HG03159 (cell line): ENCODE measurements at regions not wholly inside any gene's neighbourhood (a gene's known extent, or its start where the extent isn't known, plus 50 kb on each side); places are given as distances from the start of the nearest gene placed in this dataset.

ENCODE experiments used
- ATAC-seq: cut with Tn5 transposase; IDR thresholded peaks from one replicate; pipeline ENCODE4 v1.9.1; 2021; ENCODE audit warnings: mild to moderate bottlenecking, moderate library complexity; ENCODE audit not compliant: unreplicated experiment

DNA sequence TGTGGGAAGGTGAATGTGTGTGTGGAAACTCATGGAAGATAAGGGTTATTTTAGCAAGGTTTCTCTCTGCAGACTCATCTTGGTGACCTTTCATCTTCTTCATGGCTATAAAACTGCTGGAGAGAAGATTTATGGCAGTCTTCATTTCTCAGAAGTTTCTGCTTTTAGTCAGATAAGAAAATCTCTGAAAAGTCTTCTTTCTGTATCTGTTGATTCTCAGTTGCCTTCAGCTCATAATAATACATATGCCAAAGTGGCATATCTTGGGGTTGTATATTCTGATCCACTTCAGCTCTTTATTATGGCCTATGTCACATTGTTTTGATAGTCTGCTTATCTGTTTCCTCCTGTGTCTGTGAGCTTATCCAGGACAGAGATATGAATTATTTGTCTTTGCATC, 143.3 kb upstream of the TMTC4 start:
- no peak for ATAC-seq

DNA sequence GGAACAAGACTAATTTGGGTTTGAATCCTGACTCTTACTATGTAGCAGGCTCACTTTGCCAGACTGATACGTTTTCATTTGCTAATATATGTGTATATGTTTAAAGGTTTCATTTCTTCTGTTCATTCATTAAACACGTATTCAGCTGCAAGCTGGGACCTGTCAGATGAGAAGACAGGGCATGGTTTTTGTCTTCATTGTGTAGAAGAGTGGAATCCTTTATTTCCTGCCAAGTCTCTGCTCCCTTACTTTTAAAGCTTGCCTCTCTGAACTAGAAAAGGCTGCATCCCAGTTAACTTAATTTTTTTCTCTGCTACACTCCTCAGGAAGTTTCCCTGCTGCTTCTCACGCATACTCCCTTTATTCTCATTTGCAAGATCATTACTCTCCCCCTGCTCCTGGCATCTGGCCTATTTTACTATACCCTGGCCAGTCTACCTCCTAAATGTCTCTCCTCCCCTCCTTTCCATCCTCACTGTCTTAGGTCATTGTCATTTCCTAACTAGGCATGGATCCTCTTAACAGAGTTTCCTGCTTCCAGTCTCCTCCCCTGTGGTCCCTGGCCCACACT, 141.0 kb upstream of the TMTC4 start:
- no peak for ATAC-seq

DNA sequence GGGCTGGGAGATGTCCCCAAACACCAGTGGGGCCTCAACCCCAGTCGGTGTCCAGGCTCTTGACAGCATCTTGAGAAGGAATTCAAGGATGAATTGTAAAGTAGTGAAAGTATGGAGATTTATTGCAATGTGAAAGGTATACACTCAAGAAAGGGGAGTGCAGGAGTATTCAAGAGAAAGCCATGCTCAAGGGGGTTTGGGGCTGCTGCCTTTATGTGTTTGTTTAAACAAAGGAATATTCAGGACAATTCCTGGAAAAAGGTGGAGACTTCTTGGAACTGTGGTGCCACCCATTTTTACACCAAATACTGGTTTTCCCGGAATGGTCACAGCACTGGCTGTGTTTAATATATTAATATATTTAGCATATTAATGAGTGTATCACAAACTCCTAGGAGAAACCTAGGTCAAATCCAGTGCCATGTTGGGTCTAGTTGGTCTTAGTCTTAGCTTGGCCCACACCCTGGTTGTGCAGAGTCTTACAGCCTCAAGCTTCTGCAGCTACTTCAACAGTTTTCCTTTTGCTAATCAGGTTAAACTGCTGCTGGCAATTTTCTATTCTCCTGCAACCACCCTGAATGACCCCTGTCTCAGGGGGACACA, 138.5 kb upstream of the TMTC4 start:
- no peak for ATAC-seq

DNA sequence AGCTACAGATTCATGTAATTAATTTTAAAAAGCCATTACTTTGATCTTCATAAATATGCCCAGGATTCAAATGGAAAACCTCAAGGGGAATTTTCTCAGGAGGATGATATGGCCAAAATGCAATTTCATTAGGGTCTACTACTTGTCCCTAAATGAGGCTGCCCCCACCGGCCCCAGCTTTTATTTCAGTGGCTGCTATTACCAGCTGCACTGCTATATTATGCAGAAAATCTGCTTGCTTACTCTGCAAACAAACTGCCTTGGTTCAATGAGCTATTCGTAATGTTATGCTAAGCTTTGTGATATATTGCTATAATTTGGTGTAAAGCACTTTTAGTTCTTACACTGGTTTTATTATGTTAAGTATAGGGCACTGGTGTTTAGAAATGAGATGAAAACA, 137.3 kb upstream of the TMTC4 start:
- ATAC-seq = no peak

DNA sequence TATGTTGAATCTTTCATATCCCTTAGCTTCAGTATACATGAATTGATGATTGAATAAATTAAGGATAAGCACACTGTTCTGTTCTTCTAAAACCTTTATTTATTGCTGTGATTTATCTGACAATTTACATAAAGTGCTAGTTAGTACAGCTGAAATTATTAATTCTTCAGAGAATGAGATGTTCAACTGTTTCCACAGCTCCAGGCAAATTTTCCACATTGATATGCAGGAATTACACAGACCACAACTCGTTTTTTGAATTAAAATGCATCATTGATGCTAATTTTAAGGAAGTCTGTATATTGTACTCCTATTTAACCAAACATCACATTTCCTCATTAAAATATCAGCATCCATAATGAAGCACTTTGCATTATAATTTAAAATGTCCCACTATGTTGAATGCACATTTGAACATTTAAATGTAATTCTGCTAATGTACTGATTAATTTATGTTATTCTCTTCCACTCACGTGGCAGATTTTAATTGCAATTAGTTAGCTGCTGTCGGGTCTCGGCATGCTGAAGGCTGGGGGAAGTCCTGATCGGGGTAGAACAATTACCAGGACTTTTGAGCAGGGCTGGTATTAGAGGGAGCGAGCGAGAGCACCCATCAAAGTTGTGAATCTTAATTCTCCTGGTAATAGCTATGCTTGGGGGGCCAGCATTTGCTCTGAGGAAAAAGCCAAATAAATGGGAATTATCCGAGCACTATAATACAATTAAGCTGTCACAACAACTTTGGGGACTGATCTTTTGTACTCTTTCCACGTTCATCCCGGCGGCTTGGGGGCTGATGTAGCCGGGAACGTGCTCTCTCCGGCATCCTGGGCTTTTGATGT, 136.7 kb upstream of the TMTC4 start:
- ATAC-seq = no peak

DNA sequence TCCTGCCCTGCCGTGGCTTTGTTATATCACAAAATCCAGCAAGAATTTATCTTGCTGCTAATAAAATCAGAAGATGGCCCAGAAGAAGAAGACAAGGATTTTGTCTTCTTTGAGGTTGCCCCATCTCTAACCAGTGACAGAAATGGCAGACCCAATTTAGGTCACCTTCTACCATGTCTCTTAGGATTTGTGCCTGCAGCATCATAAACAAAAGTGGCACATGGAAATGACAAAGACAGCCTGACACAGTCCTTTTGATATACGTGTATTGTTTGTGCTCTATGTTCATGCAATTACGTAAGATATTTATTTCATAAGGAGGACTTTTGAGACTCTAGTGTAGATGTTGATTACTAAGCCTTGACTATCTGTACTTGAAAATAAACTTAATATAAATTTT, 135.9 kb upstream of the TMTC4 start:
- no peak for ATAC-seq

DNA sequence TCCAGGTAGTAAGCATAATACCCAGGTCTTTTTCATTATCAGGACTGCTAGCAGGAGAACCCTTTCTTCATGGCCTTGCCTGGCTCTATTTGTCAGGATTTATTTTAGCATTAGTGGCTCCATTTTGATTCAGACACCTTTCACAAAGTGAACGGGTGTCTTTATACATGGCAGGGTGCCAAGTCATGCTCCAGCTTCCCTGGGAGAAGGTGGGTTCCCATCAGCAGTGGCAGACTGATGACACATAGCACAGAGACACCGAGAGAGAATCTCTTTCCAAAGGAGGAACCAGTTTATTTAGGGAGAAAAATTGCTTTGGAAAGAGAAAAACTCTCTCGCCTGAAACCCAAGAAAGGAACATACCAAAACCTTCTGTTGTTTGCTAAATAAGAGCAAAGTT, 135.3 kb upstream of the TMTC4 start:
- ATAC-seq = no peak

DNA sequence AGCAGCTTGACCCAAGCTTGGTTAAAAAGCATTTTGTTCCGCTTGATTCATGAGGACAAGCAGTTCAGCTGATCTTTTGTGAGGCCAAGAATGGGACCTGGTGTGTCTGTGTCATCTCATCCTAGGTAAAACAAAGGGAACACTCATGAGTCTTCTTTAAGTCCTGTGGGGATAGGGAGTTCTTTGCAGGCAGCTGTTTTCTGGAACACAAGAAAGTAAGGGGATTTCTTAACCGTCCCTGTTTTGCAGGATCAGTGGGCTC, 134.5 kb upstream of the TMTC4 start:
- no peak for ATAC-seq

DNA sequence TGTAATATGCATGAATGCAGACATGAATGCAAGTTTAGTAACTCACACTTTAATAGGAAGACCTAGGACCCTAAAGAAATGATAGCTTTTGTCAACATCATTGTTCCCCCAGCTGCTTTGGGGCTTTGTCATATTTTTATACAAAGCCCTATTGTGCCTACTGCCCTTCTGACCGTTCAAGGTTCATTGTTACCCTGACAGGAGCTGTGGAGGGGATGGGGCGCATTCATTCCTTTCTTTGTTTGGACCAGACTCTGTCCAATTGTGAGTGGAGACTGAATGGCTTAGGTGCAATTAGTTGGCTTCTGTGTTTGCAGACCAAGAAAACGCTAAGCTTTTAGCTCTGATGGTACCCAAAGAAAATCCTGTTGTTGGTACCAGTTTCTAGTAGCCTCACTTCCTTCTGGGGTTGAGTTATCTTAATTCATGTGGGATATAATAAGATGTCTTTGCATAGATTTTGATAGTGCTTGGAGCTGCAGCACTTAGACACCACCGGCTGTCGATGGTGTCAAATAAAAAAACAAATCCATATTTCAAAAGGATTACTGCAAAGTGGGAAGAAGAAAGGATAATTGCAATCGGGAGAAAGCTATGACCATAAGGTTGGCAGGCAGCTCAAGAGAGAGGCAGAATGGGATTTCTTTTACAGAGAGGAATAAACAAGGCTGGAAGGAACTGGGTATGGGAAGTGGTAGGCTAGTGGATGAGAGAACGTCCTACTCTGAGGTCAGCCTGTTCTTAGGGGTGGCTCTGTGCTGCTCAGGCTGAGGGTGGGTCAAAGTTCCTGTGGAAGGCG, 133.9 kb upstream of the TMTC4 start:
- no peak for ATAC-seq

DNA sequence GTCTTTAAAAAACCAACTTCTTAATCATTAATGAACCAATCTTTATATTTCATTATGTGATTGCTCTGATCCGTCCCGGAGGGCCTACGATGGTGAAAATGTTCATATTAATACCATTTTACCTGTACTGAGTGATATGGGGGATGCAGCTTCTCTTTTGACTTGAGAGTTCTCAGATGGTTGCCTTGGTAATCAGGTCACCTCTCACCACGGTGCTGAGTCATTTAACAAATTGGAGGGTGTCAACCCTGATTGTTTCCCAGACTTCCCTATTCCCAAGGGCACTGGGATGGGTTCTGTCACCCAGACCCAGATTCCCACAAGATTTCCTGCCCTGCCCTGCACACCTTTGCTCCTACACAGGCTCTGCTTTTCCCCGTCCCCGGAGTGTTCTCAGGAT, 128.5 kb upstream of the TMTC4 start:
- no peak for ATAC-seq

DNA sequence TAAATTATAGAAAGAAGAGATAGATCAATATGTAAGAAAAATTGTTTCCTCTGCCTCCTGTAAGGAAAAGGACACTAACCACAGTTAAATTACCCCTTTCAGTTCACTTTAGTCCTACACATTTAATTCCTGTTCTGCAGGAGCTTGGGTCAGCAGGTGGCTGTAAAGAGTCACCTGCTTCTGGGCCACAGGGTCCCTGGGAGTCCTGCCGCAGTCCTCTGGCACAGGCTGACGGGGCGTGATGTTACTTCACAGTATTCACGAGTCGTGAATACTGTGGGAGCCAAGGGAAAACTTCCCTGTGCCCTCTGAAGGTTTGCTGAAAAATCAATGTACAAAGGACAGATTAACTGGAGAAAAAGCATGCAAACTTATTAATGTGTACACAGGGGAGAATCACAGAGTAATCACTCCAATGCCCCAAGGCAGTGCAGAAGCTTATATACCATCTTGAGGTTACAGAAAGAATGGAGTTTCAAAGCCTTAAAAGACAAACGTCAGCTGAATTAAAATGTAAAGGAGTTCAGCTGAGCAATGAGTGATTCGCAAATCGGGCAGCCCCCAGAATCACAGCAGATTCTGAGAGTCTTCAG, 125.8 kb upstream of the TMTC4 start:
- no peak for ATAC-seq

DNA sequence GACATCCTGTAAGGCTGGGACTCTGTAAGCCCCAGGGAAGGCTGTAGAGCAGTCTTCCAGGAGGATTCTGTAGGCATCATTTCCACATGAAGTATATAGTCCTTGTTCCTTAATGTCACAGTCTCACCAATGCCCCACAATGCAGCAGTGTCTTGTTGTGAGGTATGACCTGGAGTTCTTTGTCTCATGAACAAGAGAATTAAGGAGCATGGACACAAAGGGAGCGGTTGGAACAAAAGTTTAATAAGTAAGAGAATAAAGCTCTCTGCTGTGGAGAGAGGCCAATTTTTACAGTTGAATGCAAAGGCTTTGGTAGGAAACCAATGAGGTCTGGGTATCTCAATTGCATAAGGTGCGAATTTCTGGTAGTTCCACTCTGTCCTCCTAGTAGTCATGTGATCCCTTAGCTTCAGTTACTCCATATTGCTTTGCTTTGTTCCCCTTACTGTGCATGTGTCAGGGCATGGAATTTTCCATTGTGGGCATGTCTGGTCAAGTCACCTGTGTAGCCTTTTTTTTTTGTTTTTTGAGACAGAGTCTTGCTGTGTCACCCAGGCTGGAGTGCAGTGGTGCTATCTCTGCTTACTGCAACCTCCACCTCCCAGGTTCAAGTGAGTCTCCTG, 124.3 kb upstream of the TMTC4 start:
- no peak for ATAC-seq

DNA sequence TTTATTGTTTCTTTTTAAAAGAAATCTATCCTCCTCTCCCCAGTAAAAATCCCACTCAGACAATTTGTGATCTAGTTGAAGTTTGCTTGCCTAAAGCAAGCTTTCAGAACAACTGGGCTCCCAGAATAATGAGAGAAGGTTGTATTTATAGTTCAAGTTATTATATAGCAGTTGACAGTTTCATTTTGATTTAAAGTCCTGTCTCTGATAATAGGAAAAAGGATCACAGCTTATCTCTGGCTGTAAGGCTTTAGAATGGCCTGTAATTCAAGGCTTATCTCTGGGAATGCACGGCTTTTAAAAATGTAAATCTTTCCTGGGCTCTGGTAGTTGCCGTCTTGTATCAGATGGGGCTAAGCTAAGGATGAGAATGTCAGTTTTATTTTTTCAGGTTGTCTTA, 123.3 kb upstream of the TMTC4 start:
- ATAC-seq = no peak

DNA sequence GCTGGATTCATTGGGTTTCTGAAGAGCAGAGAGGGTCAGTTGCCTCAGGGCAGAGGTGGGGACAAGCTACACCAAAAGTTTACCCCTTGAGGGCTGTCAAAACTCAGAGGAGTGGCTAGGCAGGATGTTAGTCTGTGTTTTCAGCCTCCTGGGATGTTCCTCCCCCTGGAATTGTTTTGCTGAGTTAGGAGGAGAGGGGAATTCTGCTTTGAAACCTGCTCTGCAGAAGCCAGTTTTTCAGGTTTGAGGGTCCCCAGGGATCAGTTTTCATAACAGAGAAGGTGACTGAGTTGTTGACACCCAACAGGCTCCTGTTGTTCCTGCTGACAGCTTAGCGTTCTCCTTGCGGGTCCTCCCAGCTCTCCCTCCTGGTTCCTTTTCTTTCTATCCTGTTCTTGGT, 121.9 kb upstream of the TMTC4 start:
- ATAC-seq = no peak

DNA sequence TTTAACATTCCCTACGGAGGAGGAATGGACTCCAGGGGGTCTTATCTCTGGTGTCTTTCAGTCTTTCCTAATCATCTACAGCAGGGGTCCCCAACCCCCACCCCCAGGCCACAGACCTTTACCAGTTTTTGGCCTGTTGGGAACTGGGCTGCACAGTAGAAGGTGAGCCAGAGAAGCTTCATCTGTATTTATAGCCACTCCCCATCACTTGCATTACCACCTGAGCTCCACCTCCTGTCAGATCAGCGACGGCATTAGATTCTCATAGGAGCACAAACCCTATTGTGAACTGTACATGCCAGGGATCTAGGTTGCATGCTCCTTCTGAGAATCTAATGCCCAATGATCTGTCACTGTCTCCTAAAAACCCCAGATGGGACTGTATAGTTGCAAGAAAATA, 120.0 kb upstream of the TMTC4 start:
- no peak for ATAC-seq

DNA sequence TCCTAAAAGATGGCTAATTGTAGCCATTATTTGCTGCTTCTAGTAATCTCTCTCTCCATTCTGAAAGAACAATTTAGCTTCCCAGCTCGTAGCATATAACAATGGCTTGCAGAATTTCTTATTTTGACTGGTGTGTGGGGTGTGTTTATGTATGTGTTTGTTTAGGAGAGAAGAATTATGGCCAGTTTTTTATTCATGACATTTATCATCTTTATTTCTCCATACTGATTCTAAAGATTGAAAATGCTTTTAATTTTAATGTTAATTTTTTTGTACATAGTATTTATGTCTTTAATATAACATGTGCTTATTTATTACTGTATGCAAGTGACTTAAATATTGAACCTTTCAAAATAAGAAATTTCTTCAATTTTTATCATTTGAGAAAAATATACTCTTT, 115.8 kb upstream of the TMTC4 start:
- no peak for ATAC-seq

DNA sequence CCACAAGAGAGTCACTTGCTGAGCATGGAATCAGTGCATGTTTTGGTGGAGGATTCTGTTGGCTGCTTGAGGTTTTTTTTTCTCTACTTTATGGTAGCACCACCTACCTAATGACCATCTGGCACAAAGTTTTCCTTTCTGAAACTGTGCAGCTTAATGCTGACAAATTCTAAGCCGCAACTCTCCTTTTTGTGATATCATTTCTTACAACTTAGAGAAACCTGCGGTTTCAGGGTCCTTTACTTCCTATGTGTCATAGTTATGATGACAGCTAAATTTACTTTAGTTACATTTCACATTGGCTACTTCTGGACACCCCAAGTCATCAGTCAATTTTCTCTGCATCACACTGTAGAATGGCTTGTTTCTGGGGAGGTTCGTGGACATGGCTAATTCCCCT, 115.4 kb upstream of the TMTC4 start:
- peak; percentile 93 for ATAC-seq

DNA sequence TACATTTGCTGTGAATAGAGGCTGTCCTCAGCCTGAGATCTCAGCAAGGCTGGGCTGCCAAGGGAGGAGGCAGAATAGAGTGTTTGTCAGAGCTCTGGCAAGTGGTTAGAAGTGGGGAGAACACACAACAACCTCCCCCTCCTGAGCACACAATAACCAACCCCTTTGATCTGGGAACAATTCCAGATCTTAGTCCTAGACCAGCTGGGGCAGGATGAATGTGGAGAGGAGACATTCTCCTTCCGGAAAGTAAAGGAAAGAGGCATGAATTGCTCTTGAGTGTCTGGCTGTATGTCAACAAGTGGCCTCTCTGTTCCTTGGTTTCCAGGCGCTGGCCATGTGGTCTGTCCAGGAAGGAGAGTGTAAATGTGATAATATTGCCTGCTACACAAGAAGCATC, 114.9 kb upstream of the TMTC4 start:
- ATAC-seq = peak; percentile 8

DNA sequence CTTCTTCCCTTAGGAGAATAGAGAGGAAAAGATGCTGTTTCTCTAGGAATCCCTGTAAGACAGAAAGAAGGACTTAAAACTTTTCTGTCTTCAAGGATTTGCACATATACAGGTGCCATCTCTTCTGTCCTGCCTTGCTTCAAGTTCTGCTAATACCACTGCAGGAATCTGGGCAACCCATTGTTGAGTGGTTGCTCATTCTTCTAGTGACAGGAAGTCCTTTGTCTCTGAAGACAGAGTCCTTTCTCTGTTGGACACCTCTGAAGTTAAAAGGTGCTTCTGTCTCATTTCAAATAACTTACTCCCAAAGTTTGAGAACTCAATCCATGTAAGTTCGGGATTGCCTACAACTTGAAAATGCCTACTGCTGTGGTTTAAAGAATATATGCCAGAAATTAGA, 114.4 kb upstream of the TMTC4 start:
- no peak for ATAC-seq

DNA sequence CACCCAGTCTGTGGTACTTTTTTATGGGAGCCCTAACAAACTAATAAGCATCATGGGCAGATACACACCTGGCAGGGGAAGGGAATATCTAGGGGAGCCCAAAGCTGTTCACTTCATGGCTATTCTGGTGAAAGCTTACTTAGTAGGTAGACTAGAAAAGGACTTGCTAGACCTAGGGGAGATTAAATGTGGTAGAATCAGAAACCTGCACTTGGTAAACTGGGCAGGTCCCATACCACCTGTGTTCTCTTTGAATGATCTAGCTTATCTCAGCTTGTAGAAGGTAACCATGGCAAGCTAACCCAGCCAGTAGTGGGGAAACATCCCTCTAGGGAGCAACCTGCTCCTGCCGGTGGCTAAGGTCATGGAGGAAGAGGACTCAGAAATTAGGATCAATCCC, 113.9 kb upstream of the TMTC4 start:
- no peak for ATAC-seq

DNA sequence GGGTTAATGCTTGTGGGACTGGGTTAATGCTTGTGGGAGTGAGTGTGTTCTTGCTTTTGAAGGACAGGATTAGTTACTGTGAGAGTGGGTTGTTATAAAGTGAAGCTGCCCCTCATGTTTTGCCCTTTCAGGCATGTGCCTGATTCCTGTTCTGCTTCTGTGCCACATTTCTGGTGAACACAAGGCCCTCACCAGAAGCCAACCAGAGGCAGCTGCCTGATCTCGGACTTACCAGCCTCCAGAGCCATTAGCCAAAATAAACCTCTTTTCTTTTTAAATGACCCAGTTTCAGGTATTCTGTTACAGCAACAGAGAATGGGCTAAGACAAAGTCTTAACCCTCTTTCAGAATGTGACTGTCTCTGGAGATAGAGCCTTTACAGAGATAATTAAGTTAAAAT, 113.3 kb upstream of the TMTC4 start:
- ATAC-seq = no peak
